Psoas muscle (tissue), 7 donors: ENCODE measurements at regions not wholly inside any gene's neighbourhood (a gene's known extent, or its start where the extent isn't known, plus 50 kb on each side); places are given as distances from the start of the nearest gene placed in this dataset.

Experiments used
- ATAC-seq, 4 donors: fragments of 200-7000 bp; cut with Tn5 transposase; one replicate each; pipeline ENCODE4 v1.9.1; 2020; ENCODE audit warnings: moderate library complexity in 3 of 4, mild to moderate bottlenecking in 2 of 4
- DNase-seq, 2 donors: peaks; one replicate each; pipeline ENCODE4 v3.0.0-alpha.2; 2020
- H3K27ac ChIP-seq: fragments of 200-600 bp; one replicate; pipeline ENCODE4 v1.8.0; 2022
- H3K27me3 ChIP-seq, 3 donors: fragments of 200-600 bp in 1 of 3; one replicate each; pipeline versions ENCODE4 v1.6.1 to v1.8.0; 2013 to 2022; ENCODE audit warnings: low read length in 2 of 3, mild to moderate bottlenecking in 2 of 3, moderate library complexity in 1 of 3; ENCODE audit not compliant: insufficient read depth in 3 of 3
- H3K36me3 ChIP-seq, 2 donors: fragments of 200-600 bp in 1 of 2; one replicate each; pipeline versions ENCODE4 v1.6.1 to v1.8.0; 2013 to 2022; ENCODE audit warnings: low read depth in 1 of 2, mild to moderate bottlenecking in 1 of 2, moderate library complexity in 1 of 2; ENCODE audit not compliant: insufficient read depth in 1 of 2
- H3K4me1 ChIP-seq: fragments of 200-600 bp; one replicate; pipeline ENCODE4 v1.8.0; 2022
- H3K4me3 ChIP-seq: fragments of 200-600 bp; one replicate; pipeline ENCODE4 v1.8.0; 2022; ENCODE audit warnings: mild to moderate bottlenecking
- H3K9me3 ChIP-seq: fragments of 200-600 bp; one replicate; pipeline ENCODE4 v1.8.0; 2022
- WGBS, 3 donors: extraction: QIAGEN DNeasy Blood & Tissue Kit; methylation state at CpG; one replicate each; pipeline versions ENCODE4 v1.1.6 to v1.1.7; 2013; 5-methylcytosine and 5-hydroxymethylcytosine counted together
- intact Hi-C, 2 donors: fragments of 100-400 bp; cut with DNase I; formaldehyde crosslinking; loops; one replicate each; pipeline versions ENCODE4 v1.11.0 to v1.14.2; 2022
- TF ChIP-seq, protein P1 (sequence below): fragments of 200-600 bp; IDR thresholded peaks from one replicate; pipeline ENCODE4 v1.8.0; 2022; ENCODE audit warnings: antibody characterized with exemption
- donor health status: healthy with polysubstance abuse.
- donor health status: DM: no; HTN: no; CAD: no; lungs with moderate emphysema.
- donor health status: Bipolar disorder and iron deficiency.
- donor health status: healthy.
- donor health status: DM: yes; HTN: yes; CAD: no.
- donor health status: DM: no; HTN: no; CAD: no.
- donor health status: DM: yes; HTN: yes; CAD: no.

DNA sequence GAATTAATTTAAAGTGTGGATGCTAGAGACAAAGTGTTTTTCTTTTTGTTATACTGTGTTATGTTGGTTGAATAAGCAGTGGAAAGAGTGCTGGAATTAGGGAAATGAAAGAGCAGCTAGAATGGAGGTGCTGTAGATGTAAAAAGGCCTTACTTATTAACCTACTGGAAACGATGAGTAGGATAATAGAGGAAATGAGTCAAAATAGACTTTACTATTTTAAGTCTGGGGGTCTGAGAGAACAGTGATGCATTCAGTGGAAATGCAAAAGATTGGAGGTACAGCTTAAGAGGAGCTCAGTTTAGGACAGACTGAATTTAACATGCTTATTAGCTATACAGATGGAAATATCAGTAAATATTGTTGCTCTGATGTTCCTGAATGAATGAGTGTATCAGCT is 674.0 kb downstream of the OTOL1 start:
- H3K4me3 ChIP-seq: no peak overlapping the region
- H3K36me3 ChIP-seq: no peaks in the 10 kb centered on the region
- 59 to 73% (median 63%) methylated on average over 1 of the region's 1 CpG for WGBS, 3 donors
- no peak for DNase-seq
- H3K9me3 ChIP-seq: peaks cover 4% of the 10 kb centered on the region
- intact Hi-C loops: no loop called here
- H3K27ac ChIP-seq: no peak overlapping the region
- ATAC-seq: no peak
- no peaks in the 10 kb centered on the region for H3K27me3 ChIP-seq
- TF ChIP-seq, protein P1, sequence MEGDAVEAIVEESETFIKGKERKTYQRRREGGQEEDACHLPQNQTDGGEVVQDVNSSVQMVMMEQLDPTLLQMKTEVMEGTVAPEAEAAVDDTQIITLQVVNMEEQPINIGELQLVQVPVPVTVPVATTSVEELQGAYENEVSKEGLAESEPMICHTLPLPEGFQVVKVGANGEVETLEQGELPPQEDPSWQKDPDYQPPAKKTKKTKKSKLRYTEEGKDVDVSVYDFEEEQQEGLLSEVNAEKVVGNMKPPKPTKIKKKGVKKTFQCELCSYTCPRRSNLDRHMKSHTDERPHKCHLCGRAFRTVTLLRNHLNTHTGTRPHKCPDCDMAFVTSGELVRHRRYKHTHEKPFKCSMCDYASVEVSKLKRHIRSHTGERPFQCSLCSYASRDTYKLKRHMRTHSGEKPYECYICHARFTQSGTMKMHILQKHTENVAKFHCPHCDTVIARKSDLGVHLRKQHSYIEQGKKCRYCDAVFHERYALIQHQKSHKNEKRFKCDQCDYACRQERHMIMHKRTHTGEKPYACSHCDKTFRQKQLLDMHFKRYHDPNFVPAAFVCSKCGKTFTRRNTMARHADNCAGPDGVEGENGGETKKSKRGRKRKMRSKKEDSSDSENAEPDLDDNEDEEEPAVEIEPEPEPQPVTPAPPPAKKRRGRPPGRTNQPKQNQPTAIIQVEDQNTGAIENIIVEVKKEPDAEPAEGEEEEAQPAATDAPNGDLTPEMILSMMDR: no peak
- peaks cover 3% of the 10 kb centered on the region for H3K4me1 ChIP-seq

DNA sequence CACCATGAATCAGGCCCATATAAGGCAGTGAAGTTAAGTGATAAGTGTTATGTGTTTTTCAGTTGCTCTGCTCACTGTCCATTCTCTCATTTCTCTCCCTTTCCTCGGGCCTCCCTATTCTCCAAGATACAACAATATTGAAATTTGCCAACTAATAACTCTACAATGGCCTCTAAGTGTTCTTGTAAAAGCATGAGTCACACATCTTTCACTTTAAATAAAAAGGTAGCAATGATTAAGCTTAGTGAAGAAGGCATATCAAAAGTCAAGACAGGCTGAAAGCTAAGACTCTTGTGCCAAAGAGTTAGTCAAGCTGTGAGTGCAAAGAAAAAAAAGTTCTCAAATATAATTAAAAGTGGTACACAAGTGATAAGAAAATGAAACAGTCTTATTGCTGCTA is 675.4 kb downstream of the OTOL1 start:
- no peaks in the 10 kb centered on the region for H3K27me3 ChIP-seq
- TF ChIP-seq, protein P1: no peak
- peaks cover 4% of the 10 kb centered on the region for H3K9me3 ChIP-seq
- no peak for ATAC-seq
- peaks cover 10% of the 10 kb centered on the region for H3K4me1 ChIP-seq
- intact Hi-C loops: no loop called here
- H3K4me3 ChIP-seq: no peak overlapping the region
- no peak for DNase-seq
- H3K27ac ChIP-seq: no peak overlapping the region
- no peaks in the 10 kb centered on the region for H3K36me3 ChIP-seq
- 66 to 85% (median 66%) methylated on average over 1 of the region's 1 CpG for WGBS, 3 donors

DNA sequence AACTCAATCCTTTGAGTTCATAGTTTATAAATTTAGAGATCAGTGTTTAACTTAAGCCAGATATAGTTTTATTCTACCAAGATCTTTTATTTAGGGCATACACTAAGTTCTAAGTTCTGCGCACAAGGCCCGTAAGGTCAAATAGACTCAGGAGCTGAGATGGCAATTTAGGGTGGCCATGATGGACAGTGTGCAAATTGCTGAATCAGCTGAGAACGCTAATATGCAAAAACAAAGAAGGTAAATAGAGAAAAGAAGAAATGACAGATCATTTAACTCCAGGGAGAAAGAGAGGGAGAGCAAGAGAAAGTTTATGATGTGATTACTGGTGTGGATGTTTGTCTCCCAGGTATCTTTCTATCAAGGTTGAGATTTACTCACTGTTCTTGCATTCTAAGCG is 678.5 kb downstream of the OTOL1 start:
- no peak for ATAC-seq
- whole genome bisulfite sequencing, 3 donors: 87 to 91% (median 89%) methylated on average over 4 of the region's 4 CpGs
- intact Hi-C loops: no loop called here

DNA sequence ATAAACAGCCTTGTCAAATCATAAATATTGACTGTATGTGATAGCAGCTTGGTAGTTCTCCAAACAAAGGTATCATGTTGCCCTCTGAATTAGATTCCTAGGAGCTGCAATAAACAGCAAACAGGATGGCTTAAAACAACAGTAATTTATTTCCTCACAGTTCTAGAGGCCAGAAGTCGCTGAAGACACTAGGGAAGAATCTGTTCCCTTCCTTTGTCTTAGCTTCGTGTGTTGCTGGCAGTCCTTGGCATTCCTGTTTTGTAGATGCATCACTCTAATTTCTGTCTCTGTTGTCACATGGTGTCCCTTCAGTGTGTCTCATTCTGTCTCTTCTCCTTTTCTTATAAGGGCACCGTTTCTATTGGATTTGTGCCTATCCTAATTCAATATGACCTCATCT is 679.3 kb downstream of the OTOL1 start:
- DNase-seq: no peak
- intact Hi-C loops: no loop called here
- 19 to 32% (median 22%) methylated on average over 3 of the region's 3 CpGs for WGBS, 3 donors
- TF ChIP-seq, protein P1: no peak
- peak in 2 of 4 donors; percentile 56 to 69 for ATAC-seq
- H3K27me3 ChIP-seq: no peaks in the 10 kb centered on the region
- H3K4me1 ChIP-seq: peaks cover 10% of the 10 kb centered on the region
- peaks cover 4% of the 10 kb centered on the region for H3K9me3 ChIP-seq
- H3K4me3 ChIP-seq: no peak overlapping the region
- H3K27ac ChIP-seq: no peak overlapping the region
- no peaks in the 10 kb centered on the region for H3K36me3 ChIP-seq

More for the DNA sequence above, 678.5 kb downstream of the OTOL1 start:
- H3K36me3 ChIP-seq: no peaks in the 10 kb centered on the region
- no peak overlapping the region for H3K27ac ChIP-seq
- H3K9me3 ChIP-seq: peaks cover 4% of the 10 kb centered on the region
- H3K4me3 ChIP-seq: no peak overlapping the region
- peaks cover 10% of the 10 kb centered on the region for H3K4me1 ChIP-seq
- H3K27me3 ChIP-seq: no peaks in the 10 kb centered on the region
- TF ChIP-seq, protein P1: no peak
- DNase-seq: no peak

DNA sequence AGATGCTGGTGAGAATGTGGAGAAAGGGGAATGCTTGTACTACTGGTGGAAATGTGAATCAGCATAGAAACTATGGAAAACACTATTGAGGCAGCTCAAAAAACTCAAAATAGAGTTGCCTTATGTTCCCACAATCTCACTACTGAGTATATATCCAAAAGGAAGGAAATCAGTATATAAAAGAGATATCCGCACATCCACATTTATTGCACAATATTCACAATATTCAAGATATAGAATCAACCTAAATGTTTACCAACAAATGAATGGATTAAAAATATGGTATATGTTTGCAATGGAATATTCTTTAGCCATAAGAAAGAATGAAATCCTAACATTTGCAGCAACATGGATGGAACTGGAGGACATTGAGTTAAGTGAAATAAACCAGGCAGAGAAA is 686.8 kb downstream of the OTOL1 start:
- H3K4me3 ChIP-seq: no peak overlapping the region
- H3K27ac ChIP-seq: no peak overlapping the region
- 94 to 100% (median 97%) methylated on average over 1 of the region's 1 CpG for WGBS, 3 donors
- intact Hi-C loops: no loop called here
- H3K36me3 ChIP-seq: no peaks in the 10 kb centered on the region
- peaks cover 9% of the 10 kb centered on the region for H3K9me3 ChIP-seq
- no peak for ATAC-seq
- no peaks in the 10 kb centered on the region for H3K4me1 ChIP-seq
- H3K27me3 ChIP-seq: no peaks in the 10 kb centered on the region
- DNase-seq: no peak
- TF ChIP-seq, protein P1: no peak
